ENCODE measurements at regions not wholly inside any gene's neighbourhood (a gene's known extent, or its start where the extent isn't known, plus 50 kb on each side); places are given as distances from the start of the nearest gene placed in this dataset.
A peak's percentile ranks its signal among the peaks of the same experiment; 100 is the strongest.
"Not testable (repeated sequence)": the region's sequence is repeated elsewhere in the genome, so short reads cannot be mapped to it uniquely, and the experiment has no call there.

GRCh38 chr13:89432997-89433396 is 1761.8 kb downstream of the SLITRK5 start:
- Histone ChIP-seq H3K9me3 (ENCODE audit: low read depth, low read length) (no peaks in the 10 kb centered on the region), H3K9ac (ENCODE audit: insufficient read length) (no peak overlapping the region), H3K4me3 (no peak overlapping the region), H3K36me3 (ENCODE audit: insufficient read depth, low read length) (no peaks in the 10 kb centered on the region), H3K27ac (no peak overlapping the region)
- no peak for DNase-seq (ENCODE audit: low read depth, low spot score)
- TF ChIP-seq FOXP2 (optimal IDR thresholded peaks at IDR 0.05; ENCODE audit: control extremely low read depth, extremely low read length, insufficient read depth) (no peak), EZH2 (IDR thresholded peaks at IDR 0.05) (no peak), POLR2AphosphoS5 (IDR thresholded peaks at IDR 0.05; ENCODE audit: borderline replicate concordance, low read depth, low read length) (no peak)

DNA sequence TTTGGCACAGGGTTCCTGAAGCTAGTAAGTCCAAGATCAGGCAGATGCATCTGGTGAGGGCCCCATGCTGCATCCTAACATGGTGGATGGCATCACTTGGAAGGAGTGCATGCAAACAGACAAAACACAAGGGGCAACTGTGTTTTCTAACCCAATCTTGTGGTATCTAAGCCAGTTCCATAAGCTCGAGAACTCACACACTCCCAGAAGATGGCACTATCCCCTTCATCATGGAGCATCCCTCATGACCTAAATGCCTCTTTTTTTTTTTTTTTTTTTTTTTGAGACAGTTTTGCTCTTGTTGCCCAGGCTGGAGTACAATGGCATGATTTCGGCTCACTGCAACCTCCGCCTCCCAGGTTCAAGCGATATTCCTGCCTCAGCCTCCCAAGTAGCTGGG is 1763.5 kb downstream of the SLITRK5 start:
- not testable (repeated sequence) for H3K4me3 ChIP-seq; H3K27ac ChIP-seq; H3K9ac ChIP-seq (ENCODE audit: insufficient read length); H3K36me3 ChIP-seq (ENCODE audit: insufficient read depth, low read length); H3K9me3 ChIP-seq (ENCODE audit: low read depth, low read length); DNase-seq (ENCODE audit: low read depth, low spot score)

- H3K9ac ChIP-seq (ENCODE audit: insufficient read length), result no peak overlapping the region
- no peak for DNase-seq (ENCODE audit: low read depth, low spot score)
- H3K4me3 ChIP-seq, result no peak overlapping the region
- H3K9me3 ChIP-seq (ENCODE audit: low read depth, low read length), result no peaks in the 10 kb centered on the region
- no peak overlapping the region for H3K27ac ChIP-seq
- H3K36me3 ChIP-seq (ENCODE audit: insufficient read depth, low read length), result no peaks in the 10 kb centered on the region
- TF ChIP-seq FOXP2 (optimal IDR thresholded peaks at IDR 0.05; ENCODE audit: control extremely low read depth, extremely low read length, insufficient read depth) (no peak), POLR2AphosphoS5 (IDR thresholded peaks at IDR 0.05; ENCODE audit: borderline replicate concordance, low read depth, low read length) (no peak), EZH2 (IDR thresholded peaks at IDR 0.05) (no peak)
Measured at GRCh38 chr13:89454681-89455080, 1783.5 kb downstream of the SLITRK5 start.

GRCh38 chr13:89455225-89455624 is 1784.1 kb downstream of the SLITRK5 start:
- Histone ChIP-seq H3K36me3 (ENCODE audit: insufficient read depth, low read length) (no peaks in the 10 kb centered on the region), H3K27ac (no peak overlapping the region), H3K9me3 (ENCODE audit: low read depth, low read length) (no peaks in the 10 kb centered on the region; the same call in 1 of the 2 replicates), H3K4me3 (no peak overlapping the region), H3K9ac (ENCODE audit: insufficient read length) (no peak overlapping the region)
- DNase-seq (ENCODE audit: low read depth, low spot score), result no peak
- TF ChIP-seq FOXP2 (optimal IDR thresholded peaks at IDR 0.05; ENCODE audit: control extremely low read depth, extremely low read length, insufficient read depth) (no peak), EZH2 (IDR thresholded peaks at IDR 0.05) (no peak), POLR2AphosphoS5 (IDR thresholded peaks at IDR 0.05; ENCODE audit: borderline replicate concordance, low read depth, low read length) (no peak)

- DNase-seq (ENCODE audit: low read depth, low spot score), result no peak
- Histone ChIP-seq H3K9me3 (ENCODE audit: low read depth, low read length) (no peaks in the 10 kb centered on the region; the same call in 1 of the 2 replicates), H3K4me3 (no peak overlapping the region), H3K27ac (no peak overlapping the region), H3K36me3 (ENCODE audit: insufficient read depth, low read length) (no peaks in the 10 kb centered on the region), H3K9ac (ENCODE audit: insufficient read length) (no peak overlapping the region)
- TF ChIP-seq POLR2AphosphoS5 (IDR thresholded peaks at IDR 0.05; ENCODE audit: borderline replicate concordance, low read depth, low read length) (no peak), EZH2 (IDR thresholded peaks at IDR 0.05) (no peak), FOXP2 (optimal IDR thresholded peaks at IDR 0.05; ENCODE audit: control extremely low read depth, extremely low read length, insufficient read depth) (no peak)
Measured at GRCh38 chr13:89455741-89456140, 1784.6 kb downstream of the SLITRK5 start.

DNA sequence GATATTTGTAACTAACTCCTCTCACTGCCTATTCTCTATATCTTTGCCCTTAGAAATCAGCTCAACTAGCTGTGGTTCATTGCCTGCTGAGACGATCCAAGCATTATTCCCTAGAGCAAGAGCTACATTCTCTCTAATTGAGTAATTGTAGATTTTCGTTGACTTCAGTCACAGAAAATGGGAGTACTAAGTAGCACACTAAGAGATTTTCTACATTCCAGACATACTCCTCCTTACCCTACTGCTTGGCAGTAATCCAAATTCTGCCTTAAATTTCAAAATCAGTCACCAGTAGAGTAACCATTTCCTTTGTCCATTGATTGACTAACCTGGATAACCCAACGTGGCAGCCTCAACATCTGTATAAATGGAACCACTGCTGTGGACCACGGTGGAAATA is 1786.8 kb downstream of the SLITRK5 start:
- peak overlapping the region; percentile 76 for H3K27ac ChIP-seq
- no peaks in the 10 kb centered on the region for H3K36me3 ChIP-seq (ENCODE audit: insufficient read depth, low read length)
- H3K9me3 ChIP-seq (ENCODE audit: low read depth, low read length), result no peaks in the 10 kb centered on the region; the same call in 1 of the 2 replicates
- peak; percentile 67 for DNase-seq (ENCODE audit: low read depth, low spot score)
- H3K9ac ChIP-seq (ENCODE audit: insufficient read length), result no peak overlapping the region
- H3K4me3 ChIP-seq, result no peak overlapping the region
- TF ChIP-seq FOXP2 (optimal IDR thresholded peaks at IDR 0.05; ENCODE audit: control extremely low read depth, extremely low read length, insufficient read depth), result no peak
- no peak for TF ChIP-seq POLR2AphosphoS5 (IDR thresholded peaks at IDR 0.05; ENCODE audit: borderline replicate concordance, low read depth, low read length)

DNA sequence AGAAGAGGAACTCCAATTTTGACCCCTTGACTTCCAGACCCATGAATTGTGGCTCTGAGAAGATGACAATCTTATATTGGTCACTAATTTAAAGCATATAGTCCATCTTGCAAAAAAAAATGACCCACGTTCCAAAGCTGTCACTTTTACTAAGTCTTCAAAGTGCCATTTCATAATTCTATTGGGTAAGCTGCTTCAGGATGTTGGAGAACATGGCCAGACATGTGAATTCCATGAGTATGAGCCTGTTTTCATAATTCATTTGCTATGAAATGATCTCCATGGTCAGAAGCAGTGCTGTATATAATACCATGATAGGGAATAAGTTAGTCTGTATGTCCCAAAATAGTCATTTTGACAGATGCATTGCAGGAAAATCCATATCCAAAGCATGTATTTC is 1787.3 kb downstream of the SLITRK5 start:
- DNase-seq (ENCODE audit: low read depth, low spot score), result no peak
- TF ChIP-seq EZH2 (IDR thresholded peaks at IDR 0.05), result no peak
- TF ChIP-seq POLR2AphosphoS5 (IDR thresholded peaks at IDR 0.05; ENCODE audit: borderline replicate concordance, low read depth, low read length), result no peak
- TF ChIP-seq FOXP2 (optimal IDR thresholded peaks at IDR 0.05; ENCODE audit: control extremely low read depth, extremely low read length, insufficient read depth), result no peak

GRCh38 chr13:89460895-89461294 is 1789.7 kb downstream of the SLITRK5 start:
- not testable (repeated sequence) for DNase-seq (ENCODE audit: low read depth, low spot score); H3K36me3 ChIP-seq (ENCODE audit: insufficient read depth, low read length); H3K27ac ChIP-seq; H3K9ac ChIP-seq (ENCODE audit: insufficient read length); H3K4me3 ChIP-seq; H3K9me3 ChIP-seq (ENCODE audit: low read depth, low read length)

More for the DNA sequence above, 1787.3 kb downstream of the SLITRK5 start:
- Histone ChIP-seq H3K36me3 (ENCODE audit: insufficient read depth, low read length) (no peaks in the 10 kb centered on the region), H3K9me3 (ENCODE audit: low read depth, low read length) (no peaks in the 10 kb centered on the region; the same call in 1 of the 2 replicates), H3K4me3 (no peak overlapping the region), H3K9ac (ENCODE audit: insufficient read length) (no peak overlapping the region), H3K27ac (no peak overlapping the region)

- Histone ChIP-seq H3K4me3 (no peak overlapping the region), H3K9me3 (ENCODE audit: low read depth, low read length) (no peaks in the 10 kb centered on the region), H3K27ac (no peak overlapping the region), H3K9ac (ENCODE audit: insufficient read length) (no peak overlapping the region), H3K36me3 (ENCODE audit: insufficient read depth, low read length) (no peaks in the 10 kb centered on the region)
- no peak for DNase-seq (ENCODE audit: low read depth, low spot score)
- TF ChIP-seq POLR2AphosphoS5 (IDR thresholded peaks at IDR 0.05; ENCODE audit: borderline replicate concordance, low read depth, low read length) (no peak), EZH2 (IDR thresholded peaks at IDR 0.05) (no peak), FOXP2 (optimal IDR thresholded peaks at IDR 0.05; ENCODE audit: control extremely low read depth, extremely low read length, insufficient read depth) (no peak)
Measured at GRCh38 chr13:89465366-89465765, 1794.2 kb downstream of the SLITRK5 start.
